HepG2 (cell line): ENCODE measurements at regions not wholly inside any gene's neighbourhood (a gene's known extent, or its start where the extent isn't known, plus 50 kb on each side); places are given as distances from the start of the nearest gene placed in this dataset.

Experiments
- ARNT ChIP-seq: fragments of 450-650 bp; IDR thresholded peaks from 2 replicates; pipeline ENCODE4 v1.6.1; 2017
- EEA1 ChIP-seq: sonication (generic); formaldehyde crosslinking; IDR thresholded peaks from 2 replicates; pipeline ENCODE4 v1.5.1; 2020; ENCODE audit warnings: mild to moderate bottlenecking, missing genetic modification reagents, borderline replicate concordance
- FLYWCH1 ChIP-seq: sonication (generic); formaldehyde crosslinking; IDR thresholded peaks from 2 replicates; pipeline ENCODE4 v1.8.1; 2023; ENCODE audit warnings: mild to moderate bottlenecking, missing genetic modification reagents
- GRHL1 ChIP-seq: sonication (generic); formaldehyde crosslinking; conservative IDR thresholded peaks from 2 replicates; pipeline ENCODE4 v1.8.0; 2022; ENCODE audit warnings: missing genetic modification reagents
- HOXA3 ChIP-seq: sonication (generic); formaldehyde crosslinking; IDR thresholded peaks from 2 replicates; pipeline ENCODE4 v1.5.0; 2020; ENCODE audit warnings: missing genetic modification reagents
- MTA1 ChIP-seq: sonication (generic); formaldehyde crosslinking; IDR thresholded peaks from 2 replicates; pipeline ENCODE4 v1.4.0; 2020; ENCODE audit warnings: missing genetic modification reagents, mild to moderate bottlenecking, borderline replicate concordance
- NCOA2 ChIP-seq: sonication (generic); formaldehyde crosslinking; IDR thresholded peaks from 2 replicates; pipeline ENCODE4 v1.8.0; 2022; ENCODE audit warnings: inconsistent platforms
- PCBP2 ChIP-seq: fragments of 200-400 bp; formaldehyde crosslinking; optimal IDR thresholded peaks from 2 replicates; pipeline ENCODE3; 2018; ENCODE audit warnings: low read length, low read depth; ENCODE audit not compliant: poor library complexity, severe bottlenecking
- PRDM15 ChIP-seq: sonication (generic); formaldehyde crosslinking; IDR thresholded peaks from 2 replicates; pipeline ENCODE4 v1.4.0; 2020; ENCODE audit warnings: missing genetic modification reagents
- REXO4 ChIP-seq: sonication (generic); formaldehyde crosslinking; IDR thresholded peaks from 2 replicates; pipeline ENCODE4 v1.8.0; 2022; ENCODE audit warnings: missing genetic modification reagents, mild to moderate bottlenecking, borderline replicate concordance
- SNAI1 ChIP-seq: sonication (generic); formaldehyde crosslinking; IDR thresholded peaks from 2 replicates; pipeline ENCODE4 v1.5.0; 2020; ENCODE audit warnings: mild to moderate bottlenecking, missing genetic modification reagents, borderline replicate concordance
- SOX6 ChIP-seq, 2 experiments: fragments of 450-650 bp in 1 of 2; sonication (generic) in 1 of 2; formaldehyde crosslinking in 1 of 2; IDR thresholded peaks; 2 replicates each; pipeline versions ENCODE4 v1.4.0 to v1.6.1; 2017 to 2020; ENCODE audit warnings: antibody characterized with exemption in 1 of 2, mild to moderate bottlenecking in 1 of 2, missing genetic modification reagents in 1 of 2
- TEAD2 ChIP-seq: sonication (generic); formaldehyde crosslinking; IDR thresholded peaks from 2 replicates; pipeline ENCODE4 v1.9.0; 2021; ENCODE audit warnings: missing genetic modification reagents
- XBP1 ChIP-seq: sonication (generic); formaldehyde crosslinking; IDR thresholded peaks from 2 replicates; pipeline ENCODE4 v1.5.0; 2020; ENCODE audit warnings: missing genetic modification reagents
- ZNF180 ChIP-seq: sonication (generic); formaldehyde crosslinking; IDR thresholded peaks from 2 replicates; pipeline ENCODE4 v1.4.0; 2020; ENCODE audit warnings: low read depth, missing genetic modification reagents, borderline replicate concordance
- ZNF432 ChIP-seq: sonication (generic); formaldehyde crosslinking; IDR thresholded peaks from 2 replicates; pipeline ENCODE4 v1.5.0; 2020; ENCODE audit warnings: missing genetic modification reagents, mild to moderate bottlenecking, borderline replicate concordance
- ZNF720 ChIP-seq: sonication (generic); formaldehyde crosslinking; IDR thresholded peaks from 2 replicates; pipeline ENCODE4 v1.4.0; 2020; ENCODE audit warnings: missing genetic modification reagents
- TF ChIP-seq, protein P1 (sequence below): sonication (generic); formaldehyde crosslinking; IDR thresholded peaks from 2 replicates; pipeline ENCODE4 v1.5.0; 2020; ENCODE audit warnings: mild to moderate bottlenecking, missing genetic modification reagents
- TF ChIP-seq, protein P2 (sequence below): sonication (generic); formaldehyde crosslinking; IDR thresholded peaks from 2 replicates; pipeline ENCODE4 v1.9.0; 2022; ENCODE audit warnings: low read depth, missing genetic modification reagents

- TF ChIP-seq SNAI1 (CRISPR knock-in tag) (no peak), TEAD2 (CRISPR knock-in tag) (no peak), PRDM15 (CRISPR knock-in tag) (no peak), NCOA2 (CRISPR knock-in tag) (peak; percentile 75), SOX6 (IDR thresholded peaks at IDR 0.05) (no peak), SOX6 (CRISPR knock-in tag; IDR thresholded peaks at IDR 0.05) (peak; percentile 87), EEA1 (CRISPR knock-in tag) (no peak), ZNF432 (no peak), ZNF720 (CRISPR knock-in tag) (no peak), ZNF180 (no peak), REXO4 (CRISPR knock-in tag) (no peak), XBP1 (CRISPR knock-in tag) (no peak), FLYWCH1 (CRISPR knock-in tag) (no peak), GRHL1 (CRISPR knock-in tag) (no peak), MTA1 (CRISPR knock-in tag) (no peak), HOXA3 (CRISPR knock-in tag) (no peak), PCBP2 (no peak), ARNT (no peak)
- TF ChIP-seq, protein P1, sequence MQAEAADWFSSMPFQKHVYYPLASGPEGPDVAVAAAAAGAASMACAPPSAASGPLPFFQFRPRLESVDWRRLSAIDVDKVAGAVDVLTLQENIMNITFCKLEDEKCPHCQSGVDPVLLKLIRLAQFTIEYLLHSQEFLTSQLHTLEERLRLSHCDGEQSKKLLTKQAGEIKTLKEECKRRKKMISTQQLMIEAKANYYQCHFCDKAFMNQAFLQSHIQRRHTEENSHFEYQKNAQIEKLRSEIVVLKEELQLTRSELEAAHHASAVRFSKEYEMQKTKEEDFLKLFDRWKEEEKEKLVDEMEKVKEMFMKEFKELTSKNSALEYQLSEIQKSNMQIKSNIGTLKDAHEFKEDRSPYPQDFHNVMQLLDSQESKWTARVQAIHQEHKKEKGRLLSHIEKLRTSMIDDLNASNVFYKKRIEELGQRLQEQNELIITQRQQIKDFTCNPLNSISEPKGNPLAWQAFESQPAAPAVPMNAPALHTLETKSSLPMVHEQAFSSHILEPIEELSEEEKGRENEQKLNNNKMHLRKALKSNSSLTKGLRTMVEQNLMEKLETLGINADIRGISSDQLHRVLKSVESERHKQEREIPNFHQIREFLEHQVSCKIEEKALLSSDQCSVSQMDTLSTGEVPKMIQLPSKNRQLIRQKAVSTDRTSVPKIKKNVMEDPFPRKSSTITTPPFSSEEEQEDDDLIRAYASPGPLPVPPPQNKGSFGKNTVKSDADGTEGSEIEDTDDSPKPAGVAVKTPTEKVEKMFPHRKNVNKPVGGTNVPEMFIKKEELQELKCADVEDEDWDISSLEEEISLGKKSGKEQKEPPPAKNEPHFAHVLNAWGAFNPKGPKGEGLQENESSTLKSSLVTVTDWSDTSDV (CRISPR knock-in tag), result no peak
- TF ChIP-seq, protein P2, sequence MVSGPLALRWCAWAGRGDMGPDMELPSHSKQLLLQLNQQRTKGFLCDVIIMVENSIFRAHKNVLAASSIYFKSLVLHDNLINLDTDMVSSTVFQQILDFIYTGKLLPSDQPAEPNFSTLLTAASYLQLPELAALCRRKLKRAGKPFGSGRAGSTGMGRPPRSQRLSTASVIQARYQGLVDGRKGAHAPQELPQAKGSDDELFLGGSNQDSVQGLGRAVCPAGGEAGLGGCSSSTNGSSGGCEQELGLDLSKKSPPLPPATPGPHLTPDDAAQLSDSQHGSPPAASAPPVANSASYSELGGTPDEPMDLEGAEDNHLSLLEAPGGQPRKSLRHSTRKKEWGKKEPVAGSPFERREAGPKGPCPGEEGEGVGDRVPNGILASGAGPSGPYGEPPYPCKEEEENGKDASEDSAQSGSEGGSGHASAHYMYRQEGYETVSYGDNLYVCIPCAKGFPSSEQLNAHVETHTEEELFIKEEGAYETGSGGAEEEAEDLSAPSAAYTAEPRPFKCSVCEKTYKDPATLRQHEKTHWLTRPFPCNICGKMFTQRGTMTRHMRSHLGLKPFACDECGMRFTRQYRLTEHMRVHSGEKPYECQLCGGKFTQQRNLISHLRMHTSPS (CRISPR knock-in tag), result no peak
Measured at GRCh38 chr10:59037506-59037905, 138.9 kb upstream of the PHYHIPL start (continued).
